DND-41 (cell line): ENCODE measurements at regions not wholly inside any gene's neighbourhood (a gene's known extent, or its start where the extent isn't known, plus 50 kb on each side); places are given as distances from the start of the nearest gene placed in this dataset.

Experiments
- ATAC-seq: fragments of 200-7000 bp; cut with Tn5 transposase; 3 replicates; pipeline ENCODE4 v1.9.1; 2021; ENCODE audit warnings: low read depth; ENCODE audit not compliant: insufficient read depth
- DNase-seq: peaks from one replicate; pipeline ENCODE4 v3.0.0-alpha.2; 2020
- H2AFZ ChIP-seq: 2 replicates; pipeline ENCODE4 v1.6.0; 2012; ENCODE audit warnings: low read depth, low read length
- H3K27ac ChIP-seq: 2 replicates; pipeline ENCODE4 v1.5.1; 2012; ENCODE audit warnings: low read length, inconsistent platforms
- H3K27me3 ChIP-seq: fragments of 200-600 bp; sonication (generic); 2 replicates; pipeline ENCODE4 v1.6.0; 2012; ENCODE audit warnings: low read length, mild to moderate bottlenecking, inconsistent platforms; ENCODE audit not compliant: insufficient read depth, poor library complexity
- H3K36me3 ChIP-seq: 2 replicates; pipeline ENCODE4 v1.5.1; 2012; ENCODE audit warnings: low read length, inconsistent platforms; ENCODE audit not compliant: insufficient read depth
- H3K4me1 ChIP-seq: 2 replicates; pipeline ENCODE4 v1.5.1; 2012; ENCODE audit warnings: mild to moderate bottlenecking, low read length; ENCODE audit not compliant: insufficient read depth
- H3K4me2 ChIP-seq: 2 replicates; pipeline ENCODE4 v1.6.0; 2012; ENCODE audit warnings: mild to moderate bottlenecking, moderate library complexity, low read length, inconsistent platforms; ENCODE audit not compliant: insufficient read depth
- H3K4me3 ChIP-seq, 2 experiments: fragments of 200-600 bp in 1 of 2; shearing (Covaris generic) in 1 of 2; 2 replicates each; pipeline ENCODE4 v1.5.1; 2012 to 2016; ENCODE audit warnings: inconsistent platforms in 2 of 2, low read length in 2 of 2, mild to moderate bottlenecking in 2 of 2, low read depth in 1 of 2, moderate library complexity in 1 of 2
- H3K79me2 ChIP-seq: 2 replicates; pipeline ENCODE4 v1.6.0; 2012; ENCODE audit warnings: low read length, inconsistent platforms; ENCODE audit not compliant: insufficient read depth
- H3K9ac ChIP-seq: 2 replicates; pipeline ENCODE4 v1.6.0; 2012; ENCODE audit warnings: low read depth, mild to moderate bottlenecking, inconsistent platforms, low read length, moderate library complexity
- H3K9me3 ChIP-seq: 2 replicates; pipeline ENCODE4 v1.5.1; 2012; ENCODE audit warnings: low read length, moderate library complexity, mild to moderate bottlenecking, inconsistent platforms; ENCODE audit not compliant: insufficient read depth, severe bottlenecking
- H4K20me1 ChIP-seq: 2 replicates; pipeline ENCODE4 v1.6.0; 2012; ENCODE audit warnings: low read length; ENCODE audit not compliant: insufficient read depth
- EZH2 ChIP-seq: IDR thresholded peaks from 3 replicates; pipeline ENCODE4 v1.6.1; 2012; ENCODE audit warnings: borderline replicate concordance, low read depth, mild to moderate bottlenecking, moderate library complexity, low read length, inconsistent platforms; ENCODE audit not compliant: severe bottlenecking
- TF ChIP-seq, protein P1 (sequence below): IDR thresholded peaks from 2 replicates; pipeline ENCODE4 v1.5.1; 2012; ENCODE audit warnings: borderline replicate concordance, low read length, moderate library complexity, mild to moderate bottlenecking; ENCODE audit not compliant: poor library complexity, severe bottlenecking; ENCODE audit errors: extremely low read depth

DNA sequence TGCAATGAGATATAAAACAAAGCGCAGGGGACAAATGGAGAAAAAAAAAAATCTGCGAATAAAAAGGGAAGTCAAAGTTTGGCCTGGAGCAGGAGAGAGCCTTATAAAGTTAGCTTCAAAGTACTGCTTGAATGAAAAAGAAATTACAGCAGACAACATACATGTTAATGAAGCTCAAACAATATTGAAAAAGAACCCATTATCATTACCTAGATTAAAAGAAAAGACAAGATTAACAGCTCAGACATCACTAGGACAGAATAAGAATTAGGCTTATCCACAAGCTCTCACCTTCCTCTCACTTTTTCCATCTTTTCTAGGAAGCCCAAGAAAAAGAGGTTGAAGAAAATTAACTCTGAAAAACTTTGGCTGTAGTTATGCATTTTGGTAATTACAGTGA lies 503.5 kb downstream of the ETNK1 start:
- no peaks in the 10 kb centered on the region for H3K27me3 ChIP-seq
- DNase-seq (no peak), ATAC-seq (no peak)
- H3K4me2 ChIP-seq, result no peak overlapping the region
- no peaks in the 10 kb centered on the region for H3K4me1 ChIP-seq
- no peak for TF ChIP-seq EZH2
- TF ChIP-seq, protein P1, sequence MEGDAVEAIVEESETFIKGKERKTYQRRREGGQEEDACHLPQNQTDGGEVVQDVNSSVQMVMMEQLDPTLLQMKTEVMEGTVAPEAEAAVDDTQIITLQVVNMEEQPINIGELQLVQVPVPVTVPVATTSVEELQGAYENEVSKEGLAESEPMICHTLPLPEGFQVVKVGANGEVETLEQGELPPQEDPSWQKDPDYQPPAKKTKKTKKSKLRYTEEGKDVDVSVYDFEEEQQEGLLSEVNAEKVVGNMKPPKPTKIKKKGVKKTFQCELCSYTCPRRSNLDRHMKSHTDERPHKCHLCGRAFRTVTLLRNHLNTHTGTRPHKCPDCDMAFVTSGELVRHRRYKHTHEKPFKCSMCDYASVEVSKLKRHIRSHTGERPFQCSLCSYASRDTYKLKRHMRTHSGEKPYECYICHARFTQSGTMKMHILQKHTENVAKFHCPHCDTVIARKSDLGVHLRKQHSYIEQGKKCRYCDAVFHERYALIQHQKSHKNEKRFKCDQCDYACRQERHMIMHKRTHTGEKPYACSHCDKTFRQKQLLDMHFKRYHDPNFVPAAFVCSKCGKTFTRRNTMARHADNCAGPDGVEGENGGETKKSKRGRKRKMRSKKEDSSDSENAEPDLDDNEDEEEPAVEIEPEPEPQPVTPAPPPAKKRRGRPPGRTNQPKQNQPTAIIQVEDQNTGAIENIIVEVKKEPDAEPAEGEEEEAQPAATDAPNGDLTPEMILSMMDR, result no peak
- H3K27ac ChIP-seq, result no peak overlapping the region
- no peaks in the 10 kb centered on the region for H4K20me1 ChIP-seq
- H3K9ac ChIP-seq, result no peak overlapping the region
- no peaks in the 10 kb centered on the region for H3K9me3 ChIP-seq
- no peaks in the 10 kb centered on the region for H3K79me2 ChIP-seq
- H3K4me3 ChIP-seq, result no peak overlapping the region
- no peaks in the 10 kb centered on the region for H3K36me3 ChIP-seq
- H2AFZ ChIP-seq, result no peak overlapping the region

DNA sequence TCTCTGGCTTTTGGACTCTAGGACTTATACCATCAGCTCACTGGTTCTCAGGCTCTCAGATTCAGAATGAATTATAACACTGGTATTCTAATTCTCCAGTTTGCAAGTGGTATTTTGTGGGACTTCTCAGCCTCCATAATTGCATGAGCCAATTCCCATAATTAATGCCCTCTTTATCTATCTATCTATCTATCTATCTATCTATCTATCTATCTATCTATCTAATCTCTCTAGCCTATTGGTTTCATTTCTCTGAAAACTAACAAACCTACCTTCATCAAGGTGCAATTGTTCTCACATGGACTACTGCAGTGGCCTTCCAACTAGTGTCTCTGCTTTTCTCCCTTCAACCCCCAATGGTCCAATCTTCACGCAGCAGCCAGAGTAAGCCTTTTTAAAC lies 507.4 kb downstream of the ETNK1 start:
- TF ChIP-seq, protein P1, result no peak
- TF ChIP-seq EZH2, result no peak
- no peaks in the 10 kb centered on the region for H3K27me3 ChIP-seq
- H3K36me3 ChIP-seq, result no peaks in the 10 kb centered on the region
- H4K20me1 ChIP-seq, result no peaks in the 10 kb centered on the region
- ATAC-seq (no peak), DNase-seq (no peak)
- no peak overlapping the region for H2AFZ ChIP-seq
- no peaks in the 10 kb centered on the region for H3K79me2 ChIP-seq
- H3K27ac ChIP-seq, result no peak overlapping the region
- H3K9me3 ChIP-seq, result no peaks in the 10 kb centered on the region
- H3K4me3 ChIP-seq, result no peak overlapping the region
- H3K4me1 ChIP-seq, result no peaks in the 10 kb centered on the region
- no peak overlapping the region for H3K9ac ChIP-seq
- no peak overlapping the region for H3K4me2 ChIP-seq

GRCh38 chr12:23133471-23133870 lies 508.5 kb downstream of the ETNK1 start:
- ATAC-seq (no peak), DNase-seq (no peak)
- Histone ChIP-seq H3K9ac (no peak overlapping the region), H3K4me1 (no peaks in the 10 kb centered on the region), H3K9me3 (no peaks in the 10 kb centered on the region), H3K4me2 (no peak overlapping the region), H2AFZ (no peak overlapping the region), H4K20me1 (no peaks in the 10 kb centered on the region), H3K4me3 (no peak overlapping the region), H3K79me2 (no peaks in the 10 kb centered on the region), H3K36me3 (no peaks in the 10 kb centered on the region), H3K27ac (no peak overlapping the region), H3K27me3 (no peaks in the 10 kb centered on the region)
- TF ChIP-seq EZH2, result no peak
- TF ChIP-seq, protein P1, result no peak

DNA sequence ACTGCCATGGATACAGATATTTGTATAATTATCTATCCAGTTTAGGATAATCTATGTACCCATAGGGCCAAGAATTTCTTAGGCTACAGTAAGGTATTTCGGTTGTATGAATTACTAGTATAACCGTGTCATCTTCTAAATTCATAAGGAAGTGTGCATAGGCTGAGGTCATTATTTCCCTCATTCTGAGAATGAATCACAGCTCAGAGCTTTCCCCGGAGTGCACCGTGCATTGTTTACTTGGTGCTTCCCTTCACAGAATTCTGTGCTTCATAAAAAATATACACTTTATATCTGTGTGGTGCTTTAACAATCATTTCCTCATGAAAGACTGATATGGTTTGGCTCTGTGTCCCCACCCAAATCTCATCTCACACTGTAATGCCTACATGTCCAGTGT lies 514.1 kb downstream of the ETNK1 start:
- H4K20me1 ChIP-seq, result no peaks in the 10 kb centered on the region
- no peaks in the 10 kb centered on the region for H3K79me2 ChIP-seq
- no peaks in the 10 kb centered on the region for H3K36me3 ChIP-seq
- TF ChIP-seq, protein P1, result no peak
- TF ChIP-seq EZH2, result no peak
- H3K27ac ChIP-seq, result no peak overlapping the region
- ATAC-seq (no peak), DNase-seq (no peak)
- H2AFZ ChIP-seq, result no peak overlapping the region
- no peaks in the 10 kb centered on the region for H3K27me3 ChIP-seq
- no peak overlapping the region for H3K4me2 ChIP-seq
- H3K4me3 ChIP-seq, result no peak overlapping the region
- H3K4me1 ChIP-seq, result no peaks in the 10 kb centered on the region
- H3K9ac ChIP-seq, result no peak overlapping the region
- no peaks in the 10 kb centered on the region for H3K9me3 ChIP-seq
